ENCODE measurements at regions not wholly inside any gene's neighbourhood (a gene's known extent, or its start where the extent isn't known, plus 50 kb on each side); places are given as distances from the start of the nearest gene placed in this dataset.

DNA sequence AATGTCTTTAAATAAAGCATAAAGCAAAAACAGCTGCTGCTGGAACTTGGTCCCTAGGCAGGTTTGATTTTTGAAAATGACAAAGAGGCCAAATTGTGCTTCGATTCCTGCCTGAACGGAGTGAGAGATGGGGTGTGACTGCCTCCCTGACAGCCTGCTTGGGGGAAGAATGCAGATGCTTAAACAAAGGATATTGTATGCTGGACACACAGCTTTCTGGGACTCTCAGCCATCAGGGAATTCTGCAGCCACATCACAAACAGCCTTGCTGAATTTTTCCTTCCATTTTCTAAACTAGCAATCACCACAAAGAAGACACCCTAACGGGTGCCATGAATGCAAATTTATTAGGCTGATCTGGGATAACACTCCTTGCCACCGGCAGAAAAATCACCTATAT lies 83.9 kb upstream of the CPEB2 start:
- Histone ChIP-seq H3K4me1 (ENCODE audit: control insufficient read depth, insufficient read depth, low read length) (no peaks in the 10 kb centered on the region), H3K27me3 (ENCODE audit: control insufficient read depth, insufficient read depth, low read length, poor library complexity, severe bottlenecking) (no peaks in the 10 kb centered on the region), H3K9ac (ENCODE audit: extremely low read depth, low read length, poor library complexity, severe bottlenecking) (no peak overlapping the region), H3K9me3 (ENCODE audit: control insufficient read depth, low read length) (no peaks in the 10 kb centered on the region), H3K27ac (ENCODE audit: low read depth, low read length) (no peak overlapping the region), H3K36me3 (ENCODE audit: control insufficient read depth, insufficient read depth, low read length) (no peaks in the 10 kb centered on the region), H3K4me3 (ENCODE audit: low read length) (no peak overlapping the region)
- no peak for DNase-seq
- Mint-ChIP-seq H3K27me3 (ENCODE audit: insufficient read depth) (no peaks in the 10 kb centered on the region), H3K27ac (no peak overlapping the region), H3K4me3 (no peak overlapping the region), H3K9me3 (no peaks in the 10 kb centered on the region), H3K4me1 (peaks cover 9% of the 10 kb centered on the region), H3K36me3 (ENCODE audit: low read depth) (no peaks in the 10 kb centered on the region)
- 80 to 86% methylated on average over 2 to 4 of the region's 4 CpGs for WGBS, 2 experiments (ENCODE audit: insufficient coverage in 1 of 2, insufficient read length in 1 of 2)
- TF ChIP-seq, protein P1, sequence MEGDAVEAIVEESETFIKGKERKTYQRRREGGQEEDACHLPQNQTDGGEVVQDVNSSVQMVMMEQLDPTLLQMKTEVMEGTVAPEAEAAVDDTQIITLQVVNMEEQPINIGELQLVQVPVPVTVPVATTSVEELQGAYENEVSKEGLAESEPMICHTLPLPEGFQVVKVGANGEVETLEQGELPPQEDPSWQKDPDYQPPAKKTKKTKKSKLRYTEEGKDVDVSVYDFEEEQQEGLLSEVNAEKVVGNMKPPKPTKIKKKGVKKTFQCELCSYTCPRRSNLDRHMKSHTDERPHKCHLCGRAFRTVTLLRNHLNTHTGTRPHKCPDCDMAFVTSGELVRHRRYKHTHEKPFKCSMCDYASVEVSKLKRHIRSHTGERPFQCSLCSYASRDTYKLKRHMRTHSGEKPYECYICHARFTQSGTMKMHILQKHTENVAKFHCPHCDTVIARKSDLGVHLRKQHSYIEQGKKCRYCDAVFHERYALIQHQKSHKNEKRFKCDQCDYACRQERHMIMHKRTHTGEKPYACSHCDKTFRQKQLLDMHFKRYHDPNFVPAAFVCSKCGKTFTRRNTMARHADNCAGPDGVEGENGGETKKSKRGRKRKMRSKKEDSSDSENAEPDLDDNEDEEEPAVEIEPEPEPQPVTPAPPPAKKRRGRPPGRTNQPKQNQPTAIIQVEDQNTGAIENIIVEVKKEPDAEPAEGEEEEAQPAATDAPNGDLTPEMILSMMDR (conservative IDR thresholded peaks at IDR 0.05) = no peak

DNA sequence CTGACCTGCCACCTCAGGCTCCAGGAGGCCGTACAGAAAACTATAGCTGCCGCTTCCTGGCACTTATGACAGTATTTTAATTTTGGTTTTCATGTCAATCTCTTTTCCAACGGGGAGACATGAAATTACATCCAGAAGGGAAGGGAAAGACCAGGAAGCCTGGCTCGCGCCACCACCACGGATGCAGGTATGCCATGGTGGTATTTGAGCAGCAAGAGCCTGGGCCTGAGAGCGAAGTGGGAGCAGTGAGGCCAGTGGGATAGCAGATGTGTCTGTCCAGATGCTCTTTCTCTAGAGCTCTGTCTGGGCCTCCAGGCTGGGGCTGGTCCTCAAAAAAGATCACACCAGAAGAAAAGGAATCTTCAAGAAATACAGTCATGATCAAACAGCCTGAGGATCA lies 82.5 kb upstream of the CPEB2 start:
- H3K36me3 Mint-ChIP-seq (ENCODE audit: low read depth) = no peaks in the 10 kb centered on the region
- H3K27me3 Mint-ChIP-seq (ENCODE audit: insufficient read depth) = no peaks in the 10 kb centered on the region
- H3K4me3 Mint-ChIP-seq = no peak overlapping the region
- Histone ChIP-seq H3K27ac (ENCODE audit: low read depth, low read length) (no peak overlapping the region), H3K9me3 (ENCODE audit: control insufficient read depth, low read length) (no peaks in the 10 kb centered on the region), H3K9ac (ENCODE audit: extremely low read depth, low read length, poor library complexity, severe bottlenecking) (no peak overlapping the region), H3K4me1 (ENCODE audit: control insufficient read depth, insufficient read depth, low read length) (no peaks in the 10 kb centered on the region), H3K36me3 (ENCODE audit: control insufficient read depth, insufficient read depth, low read length) (no peaks in the 10 kb centered on the region), H3K4me3 (ENCODE audit: low read length) (no peak overlapping the region), H3K27me3 (ENCODE audit: control insufficient read depth, insufficient read depth, low read length, poor library complexity, severe bottlenecking) (no peaks in the 10 kb centered on the region)
- H3K27ac Mint-ChIP-seq = no peak overlapping the region
- DNase-seq = no peak
- TF ChIP-seq, protein P1 (conservative IDR thresholded peaks at IDR 0.05) = no peak
- no peaks in the 10 kb centered on the region for H3K9me3 Mint-ChIP-seq
- WGBS, 2 experiments (ENCODE audit: insufficient coverage in 1 of 2, insufficient read length in 1 of 2) = 92 to 100% methylated on average over 5 to 7 of the region's 7 CpGs
- peaks cover 9% of the 10 kb centered on the region for H3K4me1 Mint-ChIP-seq

DNA sequence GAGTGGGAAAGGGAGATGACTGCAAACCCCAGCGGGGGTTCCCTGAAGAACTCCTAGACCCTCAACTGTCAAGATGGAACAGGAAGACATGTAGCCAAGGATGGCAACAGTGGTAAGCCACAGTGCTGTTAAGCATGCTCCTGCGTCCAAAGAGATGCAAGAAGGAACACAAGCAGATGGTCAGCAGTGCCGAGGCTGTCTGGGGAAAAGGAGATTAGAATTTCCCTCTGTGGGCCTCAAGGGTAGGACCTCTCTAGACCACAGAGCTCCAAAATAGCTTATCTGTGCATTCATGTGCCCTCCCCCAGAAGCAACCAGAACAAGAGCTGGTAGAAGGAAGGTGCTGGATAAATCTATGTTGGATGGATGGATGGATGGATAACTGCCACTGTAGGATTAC lies 82.0 kb upstream of the CPEB2 start:
- TF ChIP-seq, protein P1 (conservative IDR thresholded peaks at IDR 0.05) = no peak
- Mint-ChIP-seq H3K4me3 (no peak overlapping the region), H3K36me3 (ENCODE audit: low read depth) (no peaks in the 10 kb centered on the region), H3K27me3 (ENCODE audit: insufficient read depth) (no peaks in the 10 kb centered on the region), H3K9me3 (no peaks in the 10 kb centered on the region), H3K27ac (no peak overlapping the region), H3K4me1 (peaks cover 9% of the 10 kb centered on the region)
- no peak for DNase-seq
- Histone ChIP-seq H3K4me3 (ENCODE audit: low read length) (no peak overlapping the region), H3K27me3 (ENCODE audit: control insufficient read depth, insufficient read depth, low read length, poor library complexity, severe bottlenecking) (no peaks in the 10 kb centered on the region), H3K9me3 (ENCODE audit: control insufficient read depth, low read length) (no peaks in the 10 kb centered on the region), H3K4me1 (ENCODE audit: control insufficient read depth, insufficient read depth, low read length) (no peaks in the 10 kb centered on the region), H3K9ac (ENCODE audit: extremely low read depth, low read length, poor library complexity, severe bottlenecking) (no peak overlapping the region), H3K36me3 (ENCODE audit: control insufficient read depth, insufficient read depth, low read length) (no peaks in the 10 kb centered on the region), H3K27ac (ENCODE audit: low read depth, low read length) (no peak overlapping the region)
- WGBS, 2 experiments (ENCODE audit: insufficient coverage in 1 of 2, insufficient read length in 1 of 2) = 80 to 93% methylated on average over 1 to 3 of the region's 3 CpGs
